ENCODE measurements at regions not wholly inside any gene's neighbourhood (a gene's known extent, or its start where the extent isn't known, plus 50 kb on each side); places are given as distances from the start of the nearest gene placed in this dataset.

GRCh38 chr6:1123386-1124375 is 188.2 kb upstream of the FOXQ1 start:
- DNase-seq (ENCODE audit: low read depth, low spot score), result no peak

GRCh38 chr6:1122083-1122482 is 189.8 kb upstream of the FOXQ1 start:
- DNase-seq (ENCODE audit: low read depth, low spot score), result no peak

DNA sequence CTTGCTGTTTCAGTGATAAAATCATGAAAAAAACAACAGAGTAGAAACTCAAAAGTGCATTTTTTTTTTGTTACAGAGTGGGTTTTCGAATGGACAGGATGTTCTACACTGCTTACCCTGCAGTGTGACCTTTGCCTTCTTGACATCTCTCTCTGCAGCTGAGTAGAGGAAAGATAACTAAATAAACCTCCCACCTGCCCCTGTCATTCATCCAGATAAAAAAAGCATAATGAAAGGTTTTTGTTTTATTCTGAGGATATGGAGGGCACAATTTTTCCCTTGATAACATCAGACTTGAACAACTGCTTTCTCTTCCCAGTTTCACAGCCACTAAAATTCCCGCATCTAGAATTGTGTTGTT is 193.6 kb upstream of the FOXQ1 start:
- no peak for DNase-seq (ENCODE audit: low read depth, low spot score)

GRCh38 chr6:1117530-1118286 is 194.2 kb upstream of the FOXQ1 start:
- DNase-seq (ENCODE audit: low read depth, low spot score), result no peak

DNA sequence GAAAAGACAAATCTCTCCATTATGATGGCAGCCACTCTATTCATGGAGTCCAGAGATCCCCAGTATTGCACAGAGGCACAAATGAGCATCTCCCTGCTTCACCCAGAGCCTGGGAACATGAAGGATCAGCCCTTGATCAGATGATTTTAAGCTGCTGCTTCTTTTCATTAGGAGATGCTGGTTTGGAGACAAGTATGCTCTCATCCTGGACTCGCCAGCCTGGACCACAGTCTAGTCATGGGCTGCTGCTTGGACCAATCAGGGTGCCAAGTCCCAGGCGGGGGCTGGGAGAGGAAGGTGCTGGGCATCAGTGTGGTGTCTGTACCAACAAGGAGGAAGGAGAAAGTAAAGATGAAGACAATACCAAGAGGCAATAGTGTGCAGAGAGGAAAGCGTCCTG is 195.7 kb upstream of the FOXQ1 start:
- no peak for DNase-seq (ENCODE audit: low read depth, low spot score)

DNA sequence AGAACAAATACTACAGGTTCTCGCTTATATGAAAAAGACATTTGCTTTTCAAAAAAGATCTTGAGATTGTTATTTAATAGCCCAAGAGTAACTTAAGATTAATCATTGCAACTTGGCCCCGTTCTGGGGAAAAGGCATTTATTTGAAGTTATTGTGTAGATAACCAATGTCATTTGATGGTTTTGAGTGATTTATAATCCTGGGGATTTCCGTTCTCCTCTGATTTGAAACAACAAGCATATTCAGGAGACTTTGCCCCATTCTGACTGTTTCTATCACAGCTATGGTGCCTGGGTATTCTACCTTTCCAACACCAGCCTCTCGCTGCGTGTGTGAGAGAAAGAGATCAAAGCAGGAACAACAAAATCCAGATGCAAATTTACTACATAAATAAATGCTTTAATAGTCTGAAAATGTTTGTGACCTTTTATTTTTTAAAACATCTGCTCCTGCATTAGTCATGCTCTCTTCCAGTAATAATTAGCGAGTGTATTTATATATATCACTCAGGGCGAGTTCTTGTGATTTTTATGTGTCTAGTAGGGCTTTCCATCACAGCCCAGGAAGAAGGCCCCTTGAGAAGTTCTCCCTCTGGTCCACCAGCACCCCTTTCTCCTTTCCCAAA is 197.9 kb upstream of the FOXQ1 start:
- no peak for DNase-seq (ENCODE audit: low read depth, low spot score)

- DNase-seq (ENCODE audit: low read depth, low spot score), result no peak
Measured at GRCh38 chr6:1111361-1111760, 200.5 kb upstream of the FOXQ1 start.

- no peak for DNase-seq (ENCODE audit: low read depth, low spot score)
Measured at GRCh38 chr6:1110941-1111349, 201.0 kb upstream of the FOXQ1 start.

DNA sequence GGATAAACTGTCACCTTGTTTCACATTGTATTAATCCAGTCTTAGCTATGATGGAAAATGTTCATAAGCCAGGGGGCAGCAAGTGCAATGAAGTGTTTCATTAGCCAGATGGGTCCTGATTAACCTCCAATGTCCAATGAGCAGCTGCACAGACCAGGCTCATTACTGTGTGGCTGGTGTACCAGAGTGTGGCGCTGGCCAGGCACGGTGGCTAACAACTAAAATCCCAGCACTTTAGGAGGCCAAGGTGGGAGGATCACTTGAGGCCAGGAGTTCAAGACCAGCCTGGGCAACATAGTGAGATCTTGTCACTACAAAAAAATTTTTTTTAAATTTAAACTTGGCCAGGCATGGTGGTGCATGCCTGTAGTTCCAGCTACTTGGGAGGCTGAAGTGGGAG is 201.7 kb upstream of the FOXQ1 start:
- DNase-seq (ENCODE audit: low read depth, low spot score), result no peak

GRCh38 chr6:1109134-1109533 is 202.8 kb upstream of the FOXQ1 start:
- no peak for DNase-seq (ENCODE audit: low read depth, low spot score)

DNA sequence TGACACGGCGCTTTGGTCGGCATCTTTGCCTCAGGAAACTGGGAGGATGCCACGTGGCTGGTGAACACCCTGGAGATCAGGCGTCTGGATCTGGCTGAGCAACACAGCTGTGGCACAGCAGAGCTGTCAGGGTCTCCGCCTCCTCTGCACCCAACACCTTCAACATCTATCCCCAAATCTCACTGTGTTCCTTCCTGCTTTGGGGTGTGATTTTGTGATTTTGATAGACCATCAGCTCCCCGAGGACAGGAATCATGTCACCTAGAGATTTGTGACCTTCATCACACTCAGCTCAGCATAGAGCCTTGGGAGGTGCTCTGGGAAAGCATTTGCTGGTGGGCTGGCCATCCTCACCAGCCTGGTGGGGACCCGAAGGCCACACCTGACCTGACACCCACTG is 203.7 kb upstream of the FOXQ1 start:
- DNase-seq (ENCODE audit: low read depth, low spot score), result no peak

DNA sequence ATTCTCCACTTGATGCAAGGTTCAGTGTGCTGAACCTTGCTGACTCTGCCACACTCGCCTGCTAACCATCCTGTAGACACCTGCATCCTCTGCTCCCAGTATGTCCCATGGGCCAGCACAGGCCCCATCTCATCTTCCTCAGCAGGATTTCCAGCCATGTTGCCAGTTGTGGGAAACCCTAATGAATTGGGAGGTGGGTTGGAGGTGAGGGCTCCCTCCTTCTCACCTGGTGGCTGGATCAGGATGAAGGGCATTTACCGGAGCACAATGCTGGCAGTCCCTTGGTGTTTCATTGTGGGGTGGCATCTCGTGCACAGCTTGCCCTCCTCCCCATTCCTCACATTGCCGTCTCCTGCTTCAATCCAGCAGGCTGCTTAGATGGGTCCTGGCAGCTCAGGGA is 204.3 kb upstream of the FOXQ1 start:
- no peak for DNase-seq (ENCODE audit: low read depth, low spot score)

DNA sequence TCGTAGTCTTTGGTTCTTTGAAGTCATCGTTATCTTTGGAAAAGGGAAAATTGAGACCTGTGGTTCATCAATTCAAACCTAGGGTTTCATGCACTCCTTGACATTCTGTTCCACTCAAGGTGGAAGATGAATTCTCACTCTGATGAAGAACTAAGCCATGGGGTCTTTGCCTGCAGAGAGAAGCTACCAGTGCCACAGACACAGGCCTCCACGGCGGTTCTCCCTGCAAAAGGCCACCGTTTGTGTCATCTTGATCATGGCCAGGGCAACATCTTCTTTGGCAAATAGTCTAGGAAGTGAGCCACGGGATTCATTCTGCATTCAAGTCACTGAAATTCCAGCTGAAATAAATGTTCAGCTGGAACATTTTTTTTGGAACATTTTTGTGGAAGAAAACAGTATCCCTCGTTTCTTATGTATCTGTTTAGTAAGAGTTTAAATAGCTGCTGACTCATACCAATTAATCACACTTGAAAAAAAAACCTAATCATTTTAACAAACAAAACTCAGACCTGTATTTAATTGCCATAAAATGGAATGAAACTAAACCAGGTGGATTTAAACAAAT is 206.0 kb upstream of the FOXQ1 start:
- no peak for DNase-seq (ENCODE audit: low read depth, low spot score)

GRCh38 chr6:1104988-1105670 is 206.8 kb upstream of the FOXQ1 start:
- DNase-seq (ENCODE audit: low read depth, low spot score), result no peak

DNA sequence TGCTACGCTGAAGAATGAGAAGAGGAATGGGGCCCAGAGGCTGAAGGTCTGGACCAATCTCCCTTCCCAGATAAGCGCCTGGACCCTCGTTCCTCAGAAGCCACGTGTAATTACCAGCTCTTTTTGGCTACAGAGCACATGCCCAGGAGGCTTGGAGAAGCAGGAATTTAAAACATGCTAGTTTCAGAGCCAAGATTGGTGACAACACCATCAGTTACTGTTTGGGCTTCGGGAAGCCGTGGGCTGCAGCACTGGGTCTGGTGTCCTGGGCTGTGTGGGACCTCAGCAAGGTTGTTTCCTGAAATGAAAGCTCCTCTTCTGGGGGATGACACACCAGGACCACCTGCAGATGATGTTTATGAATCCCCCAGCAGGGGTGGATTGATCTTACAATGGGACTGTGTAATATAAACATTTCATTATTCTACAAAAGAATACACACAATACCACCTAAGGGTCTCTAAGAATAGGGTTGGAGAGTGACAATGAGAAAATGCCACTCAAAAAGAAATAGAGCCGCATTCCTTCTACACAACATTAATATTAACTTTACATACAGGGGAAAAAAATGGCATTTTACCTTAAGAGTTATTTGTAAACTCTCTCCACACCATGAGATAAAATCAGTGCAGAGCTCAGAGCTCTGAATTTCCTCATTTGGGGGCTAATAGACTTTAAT is 207.8 kb upstream of the FOXQ1 start:
- no peak for DNase-seq (ENCODE audit: low read depth, low spot score)

DNA sequence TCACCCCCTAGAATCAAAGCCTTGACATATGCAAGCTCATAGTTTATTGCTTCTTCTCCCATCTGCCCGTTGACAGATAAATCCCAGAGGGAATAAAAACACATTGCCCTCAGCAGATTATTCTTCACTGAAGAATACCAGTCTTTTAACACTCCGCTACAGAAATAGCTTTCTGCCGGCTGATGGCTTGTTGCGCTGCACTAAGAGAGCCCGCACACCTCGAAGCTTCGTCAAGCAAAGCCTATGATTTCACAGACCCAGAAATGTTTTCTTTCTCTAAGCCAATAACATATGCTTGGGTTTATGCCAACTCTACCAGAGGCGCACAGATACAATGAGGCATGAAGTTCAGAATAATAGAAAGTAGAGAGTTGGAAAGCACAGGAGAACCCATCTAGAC is 208.9 kb upstream of the FOXQ1 start:
- DNase-seq (ENCODE audit: low read depth, low spot score), result no peak

DNA sequence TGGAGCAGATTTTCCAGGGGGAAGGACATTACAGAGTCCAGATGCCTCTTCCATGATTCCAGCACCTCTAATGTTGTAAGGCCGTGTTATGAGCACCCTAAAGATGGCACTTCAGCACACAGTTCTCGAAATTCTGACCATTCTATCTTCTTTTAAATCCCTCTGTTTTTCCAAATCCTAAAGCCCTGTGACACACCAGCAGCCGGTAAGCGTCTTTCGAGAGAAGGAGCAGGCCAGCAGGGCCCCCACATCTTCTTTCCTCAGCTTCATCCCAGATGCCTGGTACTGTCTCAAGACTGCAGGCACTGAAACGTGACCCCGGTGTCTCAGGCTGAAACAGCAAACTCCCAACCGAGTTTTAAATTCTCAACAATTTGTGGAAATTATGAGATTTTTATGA is 211.6 kb upstream of the FOXQ1 start:
- DNase-seq (ENCODE audit: low read depth, low spot score), result no peak

- DNase-seq (ENCODE audit: low read depth, low spot score), result no peak
Measured at GRCh38 chr6:1099264-1099663, 212.6 kb upstream of the FOXQ1 start.

GRCh38 chr6:1096967-1097765 is 214.7 kb upstream of the FOXQ1 start:
- DNase-seq (ENCODE audit: low read depth, low spot score), result no peak

- no peak for DNase-seq (ENCODE audit: low read depth, low spot score)
Measured at GRCh38 chr6:1094306-1094705, 217.6 kb upstream of the FOXQ1 start.
